ENCODE measurements at regions not wholly inside any gene's neighbourhood (a gene's known extent, or its start where the extent isn't known, plus 50 kb on each side); places are given as distances from the start of the nearest gene placed in this dataset.

- no peak for TF ChIP-seq CTCF (IDR thresholded peaks at IDR 0.05)
- no peak for TF ChIP-seq EZH2 (IDR thresholded peaks at IDR 0.05; ENCODE audit: borderline replicate concordance, insufficient read depth, low read depth, low read length, poor library complexity, severe bottlenecking)
Measured at GRCh38 chr5:107040907-107041306, 629.8 kb downstream of the EFNA5 start.
